DOHH2 (cell line): ENCODE measurements at regions not wholly inside any gene's neighbourhood (a gene's known extent, or its start where the extent isn't known, plus 50 kb on each side); places are given as distances from the start of the nearest gene placed in this dataset.

Experiments
- H3F3A ChIP-seq: fragments of 200-600 bp; sonication (generic), shearing (Covaris generic); 2 replicates; pipeline ENCODE4 v1.6.0; 2016; ENCODE audit warnings: antibody characterized with exemption, mild to moderate bottlenecking; ENCODE audit not compliant: control insufficient read depth, insufficient read depth
- H3K27ac ChIP-seq: fragments of 200-600 bp; sonication (generic); 2 replicates; pipeline ENCODE4 v1.5.1; 2014; ENCODE audit warnings: low read depth, mild to moderate bottlenecking, low read length, moderate library complexity
- H3K27me3 ChIP-seq: fragments of 200-600 bp; sonication (generic); 2 replicates; pipeline ENCODE4 v1.6.1; 2014; ENCODE audit warnings: mild to moderate bottlenecking, low read length, mixed read lengths; ENCODE audit not compliant: control insufficient read depth
- H3K36me3 ChIP-seq: fragments of 200-600 bp; sonication (generic); 2 replicates; pipeline ENCODE4 v1.6.1; 2014; ENCODE audit warnings: mild to moderate bottlenecking, low read length, moderate library complexity, mixed read lengths; ENCODE audit not compliant: control insufficient read depth
- H3K4me1 ChIP-seq: fragments of 200-600 bp; sonication (generic); 2 replicates; pipeline ENCODE4 v1.6.1; 2014; ENCODE audit warnings: mild to moderate bottlenecking, low read length, mixed read lengths; ENCODE audit not compliant: control insufficient read depth
- H3K4me2 ChIP-seq: fragments of 200-600 bp; sonication (generic); 2 replicates; pipeline ENCODE4 v1.6.0; 2014; ENCODE audit warnings: mild to moderate bottlenecking, low read length, moderate library complexity
- H3K4me3 ChIP-seq: fragments of 200-600 bp; sonication (generic); 2 replicates; pipeline ENCODE4 v1.5.1; 2014; ENCODE audit warnings: mild to moderate bottlenecking, low read length, mixed read lengths
- H3K79me2 ChIP-seq: fragments of 200-600 bp; sonication (generic); 2 replicates; pipeline ENCODE4 v1.6.1; 2014; ENCODE audit warnings: mild to moderate bottlenecking, low read length, mixed read lengths; ENCODE audit not compliant: control insufficient read depth
- H3K9me2 ChIP-seq: fragments of 200-600 bp; sonication (generic); replicated peaks from 2 replicates; pipeline ENCODE4 v1.6.1; 2014; ENCODE audit warnings: mild to moderate bottlenecking, low read length, mixed read lengths; ENCODE audit not compliant: control insufficient read depth
- H3K9me3 ChIP-seq: fragments of 200-600 bp; sonication (generic); 2 replicates; pipeline ENCODE4 v1.6.1; 2014; ENCODE audit warnings: antibody characterized with exemption, low read length, mixed read lengths; ENCODE audit not compliant: control insufficient read depth, insufficient read depth
- H4K20me1 ChIP-seq: fragments of 200-600 bp; sonication (generic); 2 replicates; pipeline ENCODE4 v1.6.0; 2014; ENCODE audit warnings: low read depth, mild to moderate bottlenecking, antibody characterized with exemption, low read length, moderate library complexity; ENCODE audit not compliant: control insufficient read depth, insufficient read depth
- CTCF ChIP-seq: fragments of 200-600 bp; sonication (generic); IDR thresholded peaks from one replicate; pipeline ENCODE4 v1.5.1; 2014; ENCODE audit warnings: antibody characterized with exemption, mild to moderate bottlenecking, low read depth, low read length; ENCODE audit not compliant: poor library complexity, severe bottlenecking
- EZH2phosphoT487 ChIP-seq: fragments of 200-600 bp; sonication (generic); IDR thresholded peaks from 2 replicates; pipeline ENCODE4 v1.6.1; 2017; ENCODE audit warnings: borderline replicate concordance, mild to moderate bottlenecking, antibody characterized with exemption, low read length, moderate library complexity, mixed read lengths

- no peaks in the 10 kb centered on the region for H3K9me2 ChIP-seq
- TF ChIP-seq CTCF, result no peak
- no peak for TF ChIP-seq EZH2phosphoT487
- H4K20me1 ChIP-seq, result no peaks in the 10 kb centered on the region
- H3K4me3 ChIP-seq, result no peak overlapping the region
- H3K79me2 ChIP-seq, result no peaks in the 10 kb centered on the region
- no peaks in the 10 kb centered on the region for H3K9me3 ChIP-seq
- no peak overlapping the region for H3K4me2 ChIP-seq
- no peaks in the 10 kb centered on the region for H3K27me3 ChIP-seq
- H3F3A ChIP-seq, result no peaks in the 10 kb centered on the region
- no peak overlapping the region for H3K27ac ChIP-seq
- H3K4me1 ChIP-seq, result no peaks in the 10 kb centered on the region
- H3K36me3 ChIP-seq, result no peaks in the 10 kb centered on the region
Observed at GRCh38 chr5:90227683-90228082, 181.9 kb downstream of the CETN3 start.

- H3K4me1 ChIP-seq, result no peaks in the 10 kb centered on the region
- H3K9me2 ChIP-seq, result no peaks in the 10 kb centered on the region
- no peaks in the 10 kb centered on the region for H3F3A ChIP-seq
- no peak overlapping the region for H3K27ac ChIP-seq
- no peaks in the 10 kb centered on the region for H3K9me3 ChIP-seq
- H3K27me3 ChIP-seq, result no peaks in the 10 kb centered on the region
- H3K79me2 ChIP-seq, result no peaks in the 10 kb centered on the region
- no peak overlapping the region for H3K4me3 ChIP-seq
- no peak overlapping the region for H3K4me2 ChIP-seq
- no peak for TF ChIP-seq EZH2phosphoT487
- TF ChIP-seq CTCF, result no peak
- H4K20me1 ChIP-seq, result no peaks in the 10 kb centered on the region
- H3K36me3 ChIP-seq, result no peaks in the 10 kb centered on the region
Observed at GRCh38 chr5:90226433-90227099, 183.0 kb downstream of the CETN3 start.

DNA sequence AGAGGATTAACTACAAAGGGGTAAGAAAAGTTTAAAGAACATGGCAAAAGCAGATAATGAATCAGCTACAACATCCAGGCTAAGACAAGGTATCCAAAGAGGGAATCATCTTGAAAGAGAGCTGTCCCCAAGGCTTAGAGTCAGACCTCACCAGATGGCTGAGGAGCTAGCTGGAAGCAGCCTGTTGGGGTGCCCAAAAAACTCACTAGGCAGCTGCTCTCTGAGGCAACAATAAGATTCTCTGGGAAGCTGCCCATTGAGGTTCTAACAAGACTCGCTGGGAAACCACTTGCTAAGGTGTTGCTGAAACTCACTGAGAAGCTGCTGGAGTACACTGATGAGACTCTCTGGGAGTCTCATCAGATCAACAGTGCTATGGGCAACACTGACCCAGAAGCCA lies 185.2 kb downstream of the CETN3 start:
- no peak overlapping the region for H3K27ac ChIP-seq
- H3K9me2 ChIP-seq, result no peaks in the 10 kb centered on the region
- no peaks in the 10 kb centered on the region for H3K36me3 ChIP-seq
- H3K79me2 ChIP-seq, result no peaks in the 10 kb centered on the region
- no peaks in the 10 kb centered on the region for H4K20me1 ChIP-seq
- no peak overlapping the region for H3K4me2 ChIP-seq
- H3K4me3 ChIP-seq, result no peak overlapping the region
- TF ChIP-seq EZH2phosphoT487 (no peak), CTCF (no peak)
- no peaks in the 10 kb centered on the region for H3K4me1 ChIP-seq
- no peaks in the 10 kb centered on the region for H3K27me3 ChIP-seq
- H3F3A ChIP-seq, result no peaks in the 10 kb centered on the region
- no peaks in the 10 kb centered on the region for H3K9me3 ChIP-seq

DNA sequence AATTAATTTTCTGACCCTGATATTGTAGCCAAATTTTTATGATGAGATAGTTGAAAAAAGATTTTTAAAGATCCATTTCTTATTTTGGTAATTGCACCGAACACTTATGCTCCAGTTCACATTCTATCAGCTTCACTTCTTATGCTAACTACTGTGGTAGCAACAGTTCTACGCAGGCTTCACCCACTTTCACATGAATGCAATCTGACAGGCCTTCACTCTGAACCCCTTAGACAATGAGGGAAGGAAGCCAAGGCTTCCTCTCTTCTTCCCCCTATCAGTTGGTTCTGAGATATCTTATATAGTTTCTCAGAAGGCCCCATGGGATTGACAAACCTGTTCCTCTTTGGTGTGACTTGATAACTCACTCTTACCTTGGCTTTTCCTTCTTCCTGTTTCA lies 185.8 kb downstream of the CETN3 start:
- Histone ChIP-seq H3K4me3 (no peak overlapping the region), H3K4me1 (no peaks in the 10 kb centered on the region), H3K27me3 (no peaks in the 10 kb centered on the region)

More for the DNA sequence above, 185.8 kb downstream of the CETN3 start:
- Histone ChIP-seq H3K9me2 (no peaks in the 10 kb centered on the region), H3K27ac (no peak overlapping the region), H3F3A (no peaks in the 10 kb centered on the region), H4K20me1 (no peaks in the 10 kb centered on the region), H3K9me3 (no peaks in the 10 kb centered on the region), H3K79me2 (no peaks in the 10 kb centered on the region), H3K36me3 (no peaks in the 10 kb centered on the region), H3K4me2 (no peak overlapping the region)
- no peak for TF ChIP-seq CTCF
- TF ChIP-seq EZH2phosphoT487, result no peak
